AG04449 (cell line): ENCODE measurements at regions not wholly inside any gene's neighbourhood (a gene's known extent, or its start where the extent isn't known, plus 50 kb on each side); places are given as distances from the start of the nearest gene placed in this dataset.

Experiments used
- CTCF ChIA-PET: fragments of 350-600 bp; formaldehyde crosslinking; extraction: SDS; loops from one replicate; lab custom pipeline; 2021; ENCODE audit warnings: antibody characterized with exemption; lab: Yijun Ruan, JAX
- POLR2A ChIA-PET: fragments of 400-600, 350-600 bp; formaldehyde crosslinking; extraction: SDS; loops from one replicate; lab custom pipeline; 2020; ENCODE audit warnings: antibody characterized with exemption, inconsistent platforms; lab: Yijun Ruan, JAX
- DNase-seq: peaks from one replicate; pipeline ENCODE4 v3.0.0-alpha.2; 2010; ENCODE audit warnings: low read depth, low spot score
- H3K4me3 ChIP-seq: 2 replicates; pipeline ENCODE4 v1.5.1; 2011; ENCODE audit warnings: low read depth, mild to moderate bottlenecking, control low read depth, low read length
- CTCF ChIP-seq: IDR thresholded peaks from one replicate; pipeline ENCODE4 v1.5.1; 2011; ENCODE audit warnings: mild to moderate bottlenecking, moderate library complexity, low read length, control low read depth, inconsistent platforms; ENCODE audit not compliant: insufficient read depth; ENCODE audit errors: missing control alignments

GRCh38 chr5:30050056-30050815 lies 1143.2 kb upstream of the CDH6 start:
- no peak for TF ChIP-seq CTCF
- DNase-seq: no peak
- ChIA-PET POLR2A (no interaction called here), CTCF (no interaction called here)
- H3K4me3 ChIP-seq: no peak overlapping the region

GRCh38 chr5:30042677-30043076 lies 1150.8 kb upstream of the CDH6 start:
- ChIA-PET POLR2A (no interaction called here), CTCF (no interaction called here)
- no peak for TF ChIP-seq CTCF
- no peak for DNase-seq
- H3K4me3 ChIP-seq: no peak overlapping the region

GRCh38 chr5:30041831-30042385 lies 1151.6 kb upstream of the CDH6 start:
- POLR2A ChIA-PET: no interaction called here
- no peak for TF ChIP-seq CTCF
- CTCF ChIA-PET: interaction anchor here (1.0 kb wide), 1 partner anchor 1190 kb away, joined by 3 read pairs; no protein-coding TSS in a partner anchor
- DNase-seq: no peak
- H3K4me3 ChIP-seq: no peak overlapping the region

GRCh38 chr5:30041291-30041690 lies 1152.2 kb upstream of the CDH6 start:
- no peak for DNase-seq
- CTCF ChIA-PET: interaction anchor here (1.0 kb wide), 1 partner anchor 1191 kb away, joined by 3 read pairs; no protein-coding TSS in a partner anchor
- H3K4me3 ChIP-seq: no peak overlapping the region
- no peak for TF ChIP-seq CTCF
- POLR2A ChIA-PET: no interaction called here

- POLR2A ChIA-PET: no interaction called here
- no peak for DNase-seq
- peak; percentile 0 for TF ChIP-seq CTCF
- H3K4me3 ChIP-seq: no peak overlapping the region
- CTCF ChIA-PET: interaction anchor here (1.0 kb wide), 1 partner anchor 1191 kb away, joined by 3 read pairs; no protein-coding TSS in a partner anchor
These were observed 1152.9 kb upstream of the CDH6 start for GRCh38 chr5:30040488-30041118.

- CTCF ChIA-PET: no interaction called here
- DNase-seq: no peak
- no peak for TF ChIP-seq CTCF
- H3K4me3 ChIP-seq: no peak overlapping the region
- POLR2A ChIA-PET: no interaction called here
These were observed 1154.1 kb upstream of the CDH6 start for GRCh38 chr5:30039379-30039778.
